ENCODE measurements at regions not wholly inside any gene's neighbourhood (a gene's known extent, or its start where the extent isn't known, plus 50 kb on each side); places are given as distances from the start of the nearest gene placed in this dataset.

DNA sequence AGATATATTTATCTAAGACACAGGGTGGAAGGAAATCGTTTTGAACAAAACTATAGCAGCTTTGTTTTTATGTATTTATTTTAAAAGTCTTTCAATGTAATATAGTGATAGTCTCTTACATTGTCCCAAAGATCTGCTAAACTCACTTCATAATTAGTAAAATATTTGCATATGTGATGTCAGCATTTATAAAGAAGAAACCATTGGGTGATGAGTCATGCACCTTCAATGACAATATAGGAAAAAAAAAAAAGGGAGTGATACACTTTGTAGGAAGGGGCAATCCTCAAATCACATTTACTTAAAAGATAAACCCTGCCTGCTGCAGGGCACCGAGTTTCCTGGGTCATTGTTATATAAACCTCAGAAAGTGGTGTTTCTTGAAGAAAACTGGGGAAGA is 112.4 kb upstream of the SEMA3C start:
- no peak overlapping the region for H2AFZ ChIP-seq (ENCODE audit: low read length)
- no peaks in the 10 kb centered on the region for H4K20me1 ChIP-seq (ENCODE audit: insufficient read depth, low read length)
- no peak overlapping the region for H3K4me2 ChIP-seq (ENCODE audit: insufficient read depth, low read length)
- H3K27me3 ChIP-seq (ENCODE audit: insufficient read depth, low read length), result no peaks in the 10 kb centered on the region
- no peak overlapping the region for H3K4me3 ChIP-seq (ENCODE audit: insufficient read depth, low read length)
- no peak for DNase-seq (ENCODE audit: insufficient read length, low spot score, missing footprints)
- TF ChIP-seq, protein P1, sequence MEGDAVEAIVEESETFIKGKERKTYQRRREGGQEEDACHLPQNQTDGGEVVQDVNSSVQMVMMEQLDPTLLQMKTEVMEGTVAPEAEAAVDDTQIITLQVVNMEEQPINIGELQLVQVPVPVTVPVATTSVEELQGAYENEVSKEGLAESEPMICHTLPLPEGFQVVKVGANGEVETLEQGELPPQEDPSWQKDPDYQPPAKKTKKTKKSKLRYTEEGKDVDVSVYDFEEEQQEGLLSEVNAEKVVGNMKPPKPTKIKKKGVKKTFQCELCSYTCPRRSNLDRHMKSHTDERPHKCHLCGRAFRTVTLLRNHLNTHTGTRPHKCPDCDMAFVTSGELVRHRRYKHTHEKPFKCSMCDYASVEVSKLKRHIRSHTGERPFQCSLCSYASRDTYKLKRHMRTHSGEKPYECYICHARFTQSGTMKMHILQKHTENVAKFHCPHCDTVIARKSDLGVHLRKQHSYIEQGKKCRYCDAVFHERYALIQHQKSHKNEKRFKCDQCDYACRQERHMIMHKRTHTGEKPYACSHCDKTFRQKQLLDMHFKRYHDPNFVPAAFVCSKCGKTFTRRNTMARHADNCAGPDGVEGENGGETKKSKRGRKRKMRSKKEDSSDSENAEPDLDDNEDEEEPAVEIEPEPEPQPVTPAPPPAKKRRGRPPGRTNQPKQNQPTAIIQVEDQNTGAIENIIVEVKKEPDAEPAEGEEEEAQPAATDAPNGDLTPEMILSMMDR (IDR thresholded peaks at IDR 0.05; ENCODE audit: extremely low read depth, low read depth, low read length), result no peak
- H3K27ac ChIP-seq (ENCODE audit: low read depth, low read length), result no peak overlapping the region
- H3K4me1 ChIP-seq (ENCODE audit: insufficient read depth, low read length), result no peaks in the 10 kb centered on the region
- no peaks in the 10 kb centered on the region for H3K9me3 ChIP-seq (ENCODE audit: low read depth, low read length)
- no peaks in the 10 kb centered on the region for H3K79me2 ChIP-seq (ENCODE audit: insufficient read depth, low read length)
- H3K36me3 ChIP-seq (ENCODE audit: insufficient read depth, low read length), result no peaks in the 10 kb centered on the region

DNA sequence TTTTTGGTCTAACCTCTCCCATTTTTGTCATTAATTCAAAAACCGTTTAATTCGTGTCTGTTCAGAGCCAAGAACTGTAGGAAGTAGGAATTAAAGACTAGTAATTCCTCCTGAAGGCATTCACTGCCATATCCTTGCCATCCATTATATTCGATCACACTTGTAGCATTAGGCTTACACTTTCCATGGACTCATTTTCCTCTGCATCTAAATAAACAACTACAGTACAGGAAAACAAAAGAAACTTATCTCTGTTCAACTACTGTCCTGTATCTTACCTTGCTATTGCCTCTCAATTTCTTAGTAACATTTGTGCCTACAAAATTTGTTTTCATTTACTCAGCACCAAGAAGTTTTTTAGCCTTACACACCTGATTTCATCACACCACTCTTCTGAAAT is 111.6 kb upstream of the SEMA3C start:
- no peak overlapping the region for H3K27ac ChIP-seq (ENCODE audit: low read depth, low read length)
- H4K20me1 ChIP-seq (ENCODE audit: insufficient read depth, low read length), result no peaks in the 10 kb centered on the region
- H3K27me3 ChIP-seq (ENCODE audit: insufficient read depth, low read length), result no peaks in the 10 kb centered on the region
- no peak overlapping the region for H2AFZ ChIP-seq (ENCODE audit: low read length)
- H3K79me2 ChIP-seq (ENCODE audit: insufficient read depth, low read length), result no peaks in the 10 kb centered on the region
- no peaks in the 10 kb centered on the region for H3K9me3 ChIP-seq (ENCODE audit: low read depth, low read length)
- H3K4me3 ChIP-seq (ENCODE audit: insufficient read depth, low read length), result no peak overlapping the region
- TF ChIP-seq, protein P1 (IDR thresholded peaks at IDR 0.05; ENCODE audit: extremely low read depth, low read depth, low read length), result no peak
- no peaks in the 10 kb centered on the region for H3K4me1 ChIP-seq (ENCODE audit: insufficient read depth, low read length)
- no peak overlapping the region for H3K4me2 ChIP-seq (ENCODE audit: insufficient read depth, low read length)
- no peaks in the 10 kb centered on the region for H3K36me3 ChIP-seq (ENCODE audit: insufficient read depth, low read length)
- no peak for DNase-seq (ENCODE audit: insufficient read length, low spot score, missing footprints)

DNA sequence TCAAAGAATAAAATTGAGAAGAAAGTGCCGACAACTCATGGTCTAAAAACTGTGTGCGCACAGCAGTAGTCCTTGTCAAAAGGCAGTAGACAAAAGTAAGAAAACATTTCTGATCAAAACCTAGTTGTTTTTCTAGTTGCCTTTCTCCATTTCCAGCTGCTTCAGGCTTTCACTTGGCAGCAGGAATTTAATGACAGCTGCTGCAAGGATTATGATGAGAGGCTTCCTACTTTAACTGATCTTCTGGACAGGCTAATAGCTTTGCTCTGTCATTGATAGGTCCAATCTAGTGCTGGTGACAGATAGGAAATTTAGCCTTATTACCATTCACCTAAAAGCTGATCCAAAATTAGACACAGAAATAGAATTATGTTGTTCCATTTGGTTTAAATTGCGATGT is 110.7 kb upstream of the SEMA3C start:
- Histone ChIP-seq H3K36me3 (ENCODE audit: insufficient read depth, low read length) (no peaks in the 10 kb centered on the region), H3K4me3 (ENCODE audit: insufficient read depth, low read length) (no peak overlapping the region), H3K27ac (ENCODE audit: low read depth, low read length) (no peak overlapping the region), H3K4me1 (ENCODE audit: insufficient read depth, low read length) (no peaks in the 10 kb centered on the region), H3K27me3 (ENCODE audit: insufficient read depth, low read length) (no peaks in the 10 kb centered on the region), H2AFZ (ENCODE audit: low read length) (no peak overlapping the region), H4K20me1 (ENCODE audit: insufficient read depth, low read length) (no peaks in the 10 kb centered on the region), H3K79me2 (ENCODE audit: insufficient read depth, low read length) (no peaks in the 10 kb centered on the region), H3K4me2 (ENCODE audit: insufficient read depth, low read length) (no peak overlapping the region), H3K9me3 (ENCODE audit: low read depth, low read length) (no peaks in the 10 kb centered on the region)
- TF ChIP-seq, protein P1 (IDR thresholded peaks at IDR 0.05; ENCODE audit: extremely low read depth, low read depth, low read length), result no peak
- DNase-seq (ENCODE audit: insufficient read length, low spot score, missing footprints), result no peak

DNA sequence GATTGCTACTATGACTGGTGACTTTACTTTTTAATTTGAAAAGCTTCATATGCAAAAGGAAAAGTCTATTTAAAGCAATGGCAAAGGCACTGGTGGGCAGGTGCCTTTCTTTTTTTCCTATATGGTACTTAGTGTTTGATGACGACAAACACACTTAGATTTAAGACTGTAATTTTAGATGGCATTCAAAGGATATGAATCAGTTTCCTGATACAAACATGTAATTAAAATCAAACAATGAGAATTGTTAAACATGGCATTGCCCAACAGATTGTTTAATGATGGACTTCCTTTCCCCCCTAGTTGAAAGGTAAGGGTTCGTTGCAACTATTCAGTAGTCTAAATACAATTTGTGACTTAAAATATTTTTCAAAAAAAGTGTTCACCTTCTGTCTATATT is 106.5 kb upstream of the SEMA3C start:
- H3K4me3 ChIP-seq (ENCODE audit: insufficient read depth, low read length), result no peak overlapping the region
- no peaks in the 10 kb centered on the region for H3K4me1 ChIP-seq (ENCODE audit: insufficient read depth, low read length)
- H3K79me2 ChIP-seq (ENCODE audit: insufficient read depth, low read length), result no peaks in the 10 kb centered on the region
- no peaks in the 10 kb centered on the region for H3K9me3 ChIP-seq (ENCODE audit: low read depth, low read length)
- H3K36me3 ChIP-seq (ENCODE audit: insufficient read depth, low read length), result no peaks in the 10 kb centered on the region
- H3K4me2 ChIP-seq (ENCODE audit: insufficient read depth, low read length), result no peak overlapping the region
- TF ChIP-seq, protein P1 (IDR thresholded peaks at IDR 0.05; ENCODE audit: extremely low read depth, low read depth, low read length), result no peak
- H4K20me1 ChIP-seq (ENCODE audit: insufficient read depth, low read length), result no peaks in the 10 kb centered on the region
- H3K27me3 ChIP-seq (ENCODE audit: insufficient read depth, low read length), result no peaks in the 10 kb centered on the region
- no peak for DNase-seq (ENCODE audit: insufficient read length, low spot score, missing footprints)
- H2AFZ ChIP-seq (ENCODE audit: low read length), result no peak overlapping the region
- no peak overlapping the region for H3K27ac ChIP-seq (ENCODE audit: low read depth, low read length)
